HCT116 (cell line): ENCODE measurements at regions not wholly inside any gene's neighbourhood (a gene's known extent, or its start where the extent isn't known, plus 50 kb on each side); places are given as distances from the start of the nearest gene placed in this dataset.

ENCODE experiments used
- ATF3 ChIP-seq: IDR thresholded peaks from 2 replicates; pipeline ENCODE4 v1.6.1; 2012
- CBX3 ChIP-seq: IDR thresholded peaks from 2 replicates; pipeline ENCODE4 v1.6.1; 2012; ENCODE audit warnings: low read depth
- CTCF ChIP-seq, 3 experiments: fragments of 200-600 bp in 1 of 3; sonication (generic) in 1 of 3; IDR thresholded peaks in 2 of 3; conservative IDR thresholded peaks in 1 of 3; 2 replicates each; pipeline ENCODE4 v1.5.1; 2012 to 2017; ENCODE audit warnings: low read depth in 2 of 3, low read length in 2 of 3, antibody characterized with exemption in 1 of 3, borderline replicate concordance in 1 of 3, control low read depth in 1 of 3, mild to moderate bottlenecking in 1 of 3, mixed read lengths in 1 of 3, mixed run types in 1 of 3, moderate library complexity in 1 of 3; ENCODE audit not compliant: insufficient read depth in 1 of 3
- EZH2 ChIP-seq: fragments of 200-600 bp; sonication (generic); IDR thresholded peaks from 2 replicates; pipeline ENCODE4 v1.6.1; 2017; ENCODE audit warnings: antibody characterized with exemption, mixed run types
- FOSL1 ChIP-seq: IDR thresholded peaks from 2 replicates; pipeline ENCODE4 v1.6.1; 2012; ENCODE audit warnings: low read depth
- JUND ChIP-seq: IDR thresholded peaks from 2 replicates; pipeline ENCODE4 v1.6.1; 2012
- MAX ChIP-seq: IDR thresholded peaks from 2 replicates; pipeline ENCODE4 v1.6.1; 2012
- POLR2A ChIP-seq: IDR thresholded peaks from 2 replicates; pipeline ENCODE4 v1.7.0; 2011; ENCODE audit warnings: borderline replicate concordance; ENCODE audit not compliant: insufficient read depth, insufficient read length; ENCODE audit errors: extremely low read depth
- POLR2AphosphoS5 ChIP-seq: IDR thresholded peaks from 2 replicates; pipeline ENCODE4 v1.6.1; 2011; ENCODE audit warnings: mild to moderate bottlenecking, low read depth, low read length, moderate library complexity
- YY1 ChIP-seq: IDR thresholded peaks from 2 replicates; pipeline ENCODE4 v1.6.1; 2011; ENCODE audit warnings: low read length, low read depth, moderate library complexity, mild to moderate bottlenecking; ENCODE audit not compliant: insufficient replicate concordance; ENCODE audit errors: extremely low read depth
- ZBTB33 ChIP-seq: IDR thresholded peaks from 2 replicates; pipeline ENCODE4 v1.6.1; 2011; ENCODE audit warnings: mild to moderate bottlenecking, low read length, moderate library complexity; ENCODE audit not compliant: insufficient replicate concordance; ENCODE audit errors: extremely low read depth
- ZNF274 ChIP-seq: fragments of 200-500 bp; sonication (Bioruptor generic); IDR thresholded peaks from 2 replicates; pipeline ENCODE4 v1.6.1; 2014; ENCODE audit warnings: mild to moderate bottlenecking, low read depth, low read length, inconsistent platforms

GRCh38 chr16:80477838-80478237 is 63.0 kb upstream of the DYNLRB2 start:
- TF ChIP-seq JUND (no peak), POLR2A (no peak), CTCF (IDR thresholded peaks at IDR 0.05 in 2 of 3, conservative IDR thresholded peaks at IDR 0.05 in 1 of 3; ENCODE audit: borderline replicate concordance in 1 of 3, insufficient read depth in 1 of 3, low read depth in 2 of 3, low read length in 2 of 3) (no peak), MAX (no peak), POLR2AphosphoS5 (no peak), CBX3 (no peak), ZBTB33 (no peak), EZH2 (no peak), ATF3 (no peak), FOSL1 (no peak), YY1 (no peak), ZNF274 (no peak)
